ENCODE measurements at regions not wholly inside any gene's neighbourhood (a gene's known extent, or its start where the extent isn't known, plus 50 kb on each side); places are given as distances from the start of the nearest gene placed in this dataset.

GRCh38 chr2:236499691-236500578 is 69.7 kb upstream of the ACKR3 start:
- FAIRE-seq = no peak

GRCh38 chr2:236501026-236501425 is 68.6 kb upstream of the ACKR3 start:
- FAIRE-seq = no peak

GRCh38 chr2:236501531-236501930 is 68.1 kb upstream of the ACKR3 start:
- FAIRE-seq = no peak

GRCh38 chr2:236503100-236503499 is 66.5 kb upstream of the ACKR3 start:
- no peak for FAIRE-seq

GRCh38 chr2:236503583-236503982 is 66.0 kb upstream of the ACKR3 start:
- FAIRE-seq = no peak

GRCh38 chr2:236505041-236505440 is 64.6 kb upstream of the ACKR3 start:
- FAIRE-seq = no peak

- no peak for FAIRE-seq
Observed at GRCh38 chr2:236505648-236506047, 64.0 kb upstream of the ACKR3 start.

GRCh38 chr2:236507393-236508085 is 62.1 kb upstream of the ACKR3 start:
- no peak for FAIRE-seq

- no peak for FAIRE-seq
Observed at GRCh38 chr2:236508466-236508865, 61.2 kb upstream of the ACKR3 start.

- FAIRE-seq = no peak
Observed at GRCh38 chr2:236510034-236510433, 59.6 kb upstream of the ACKR3 start.

- no peak for FAIRE-seq
Observed at GRCh38 chr2:236511266-236511665, 58.4 kb upstream of the ACKR3 start.

- FAIRE-seq = no peak
Observed at GRCh38 chr2:236512267-236512666, 57.4 kb upstream of the ACKR3 start.

GRCh38 chr2:236512902-236513435 is 56.7 kb upstream of the ACKR3 start:
- no peak for FAIRE-seq

GRCh38 chr2:236513956-236514355 is 55.7 kb upstream of the ACKR3 start:
- FAIRE-seq = no peak

- no peak for FAIRE-seq
Observed at GRCh38 chr2:236516708-236517107, 52.9 kb upstream of the ACKR3 start.

- FAIRE-seq = no peak
Observed at GRCh38 chr2:236517251-236518031, 52.2 kb upstream of the ACKR3 start.
